ENCODE measurements at regions not wholly inside any gene's neighbourhood (a gene's known extent, or its start where the extent isn't known, plus 50 kb on each side); places are given as distances from the start of the nearest gene placed in this dataset.

GRCh38 chr12:91922674-91923073 lies 223.0 kb downstream of the BTG1 start:
- no peak for DNase-seq (ENCODE audit: low read depth in 2 of 2)

GRCh38 chr12:91922139-91922538 lies 223.5 kb downstream of the BTG1 start:
- no peak for DNase-seq (ENCODE audit: low read depth in 2 of 2)

GRCh38 chr12:91921555-91921954 lies 224.1 kb downstream of the BTG1 start:
- DNase-seq (ENCODE audit: low read depth in 2 of 2): no peak

DNA sequence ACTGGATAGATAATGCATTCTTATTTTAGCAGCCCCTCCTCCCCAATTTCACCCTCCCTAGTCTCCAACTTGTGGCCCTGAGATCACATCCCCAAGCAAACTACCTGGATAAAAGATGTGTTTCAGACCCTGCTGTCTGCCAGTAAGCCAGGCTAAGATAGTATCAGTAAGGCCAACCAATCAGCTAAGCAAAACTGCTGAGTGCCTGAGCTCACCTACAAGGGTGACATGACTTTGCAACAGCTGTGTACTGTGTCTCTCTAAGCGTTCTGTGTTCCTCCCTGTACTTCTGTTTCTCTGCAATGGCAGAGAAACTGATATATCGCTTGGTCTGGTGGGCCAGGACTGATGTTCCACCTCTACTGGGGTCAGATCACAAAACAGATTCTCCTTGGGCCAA lies 224.9 kb downstream of the BTG1 start:
- DNase-seq (ENCODE audit: low read depth in 2 of 2): no peak

- DNase-seq (ENCODE audit: low read depth in 2 of 2): no peak
Measured at GRCh38 chr12:91920276-91920675, 225.4 kb downstream of the BTG1 start.

DNA sequence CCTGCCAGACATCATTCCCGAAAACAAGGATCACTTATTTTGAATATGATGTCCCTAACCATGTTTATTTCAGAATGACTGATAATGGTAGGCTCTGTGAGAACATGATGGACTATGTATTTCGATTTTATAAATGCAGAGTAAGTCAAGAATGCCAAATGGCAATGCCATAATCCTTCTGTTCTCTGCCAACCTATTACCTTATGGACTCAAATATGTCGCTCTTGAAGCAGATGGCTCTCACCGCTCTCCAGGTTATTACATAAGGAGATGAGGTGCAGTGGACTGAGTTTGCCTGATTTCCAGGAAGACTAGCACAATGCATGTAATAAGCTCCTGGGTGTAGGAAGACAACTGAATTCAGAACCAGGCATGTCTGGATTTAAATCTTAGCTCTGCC lies 227.2 kb downstream of the BTG1 start:
- DNase-seq (ENCODE audit: low read depth in 2 of 2): no peak

DNA sequence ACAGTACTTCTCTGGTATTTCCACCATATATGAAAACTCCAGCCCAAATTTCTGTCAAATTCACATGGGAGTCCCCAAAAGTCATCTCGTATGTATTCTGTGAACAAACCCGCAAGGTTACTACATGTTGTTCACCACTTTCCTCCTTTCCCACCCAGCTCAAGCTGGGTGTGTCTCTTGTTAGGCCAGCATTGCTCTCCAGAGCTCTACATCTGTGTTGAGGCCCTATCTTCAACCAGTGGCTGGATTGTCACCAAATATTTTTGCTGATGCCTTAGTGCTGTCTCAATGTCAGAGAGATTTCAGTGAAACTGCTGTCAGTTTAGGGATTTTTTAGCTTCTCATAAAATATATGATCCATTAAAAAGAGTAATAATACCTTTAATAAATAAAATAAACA lies 230.9 kb downstream of the BTG1 start:
- no peak for DNase-seq (ENCODE audit: low read depth in 2 of 2)

DNA sequence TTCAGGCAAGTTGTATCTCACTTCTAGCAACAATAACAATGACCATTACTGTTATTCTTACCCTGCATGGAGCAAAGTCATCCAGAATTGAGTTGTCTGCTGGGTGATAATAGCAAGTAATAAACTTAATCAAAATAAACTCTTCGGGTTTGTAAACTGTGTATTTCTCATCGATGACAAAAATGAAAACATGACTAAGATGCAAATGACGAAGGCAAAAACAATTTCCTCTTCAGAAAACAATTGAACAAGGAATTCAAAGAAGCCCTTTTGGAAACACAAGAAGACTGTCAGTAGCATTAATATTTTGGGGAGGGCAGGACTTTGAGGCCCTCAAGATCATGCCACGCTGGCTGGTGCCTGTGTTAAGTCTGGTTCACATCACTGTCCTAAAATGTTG lies 232.0 kb downstream of the BTG1 start:
- DNase-seq (ENCODE audit: low read depth in 2 of 2): peak in 1 of 2 donors; percentile 62

- no peak for DNase-seq (ENCODE audit: low read depth in 2 of 2)
Measured at GRCh38 chr12:91913124-91913523, 232.5 kb downstream of the BTG1 start.

DNA sequence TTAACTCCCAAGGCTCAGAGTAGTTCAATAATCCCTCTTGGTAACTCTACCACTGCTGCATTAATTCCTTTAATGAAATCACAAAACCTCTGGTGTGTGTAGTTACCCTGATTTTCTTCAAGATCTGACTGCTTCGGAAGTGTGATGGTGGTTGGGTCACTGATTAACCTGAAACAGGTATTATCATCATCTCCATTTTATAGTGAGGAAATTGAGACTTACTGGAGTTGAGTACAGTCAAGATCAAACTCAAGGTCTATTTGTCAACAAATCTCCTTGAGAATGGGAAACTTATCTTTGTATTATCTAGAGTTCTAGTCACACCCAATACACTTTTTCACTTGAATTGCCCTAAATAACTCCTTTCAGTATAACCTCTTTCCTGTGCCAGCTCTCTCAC lies 233.5 kb downstream of the BTG1 start:
- no peak for DNase-seq (ENCODE audit: low read depth in 2 of 2)

DNA sequence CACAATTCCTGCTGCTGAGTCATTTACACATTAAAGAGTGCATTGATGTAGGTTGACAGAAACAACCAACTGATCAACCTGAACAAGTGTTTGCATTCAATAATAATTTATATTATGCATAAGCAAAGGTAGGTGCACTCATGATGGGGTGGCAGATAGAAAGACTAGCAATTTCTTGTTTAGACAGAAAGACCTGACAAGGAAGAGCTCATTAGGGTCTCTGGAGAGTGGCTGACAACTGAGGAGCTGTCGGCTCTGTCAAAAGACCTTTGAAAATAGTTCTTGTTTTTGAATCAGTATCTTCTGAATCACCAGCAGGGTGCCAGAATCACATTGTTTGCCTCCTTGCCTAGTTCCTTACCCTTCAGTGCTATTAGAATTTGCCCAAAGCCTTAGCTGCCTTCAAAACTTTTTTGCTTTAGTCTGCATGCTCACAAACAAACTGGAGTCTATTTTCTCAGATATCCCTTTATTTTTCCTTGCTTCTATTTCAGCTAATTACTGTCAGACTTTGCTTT lies 234.7 kb downstream of the BTG1 start:
- DNase-seq (ENCODE audit: low read depth in 2 of 2): no peak

- DNase-seq (ENCODE audit: low read depth in 2 of 2): no peak
Measured at GRCh38 chr12:91902860-91903683, 242.6 kb downstream of the BTG1 start.

GRCh38 chr12:91901381-91902074 lies 244.1 kb downstream of the BTG1 start:
- no peak for DNase-seq (ENCODE audit: low read depth in 2 of 2)

GRCh38 chr12:91900971-91901370 lies 244.7 kb downstream of the BTG1 start:
- DNase-seq (ENCODE audit: low read depth in 2 of 2): no peak

- DNase-seq (ENCODE audit: low read depth in 2 of 2): no peak
Measured at GRCh38 chr12:91899056-91899455, 246.6 kb downstream of the BTG1 start.

DNA sequence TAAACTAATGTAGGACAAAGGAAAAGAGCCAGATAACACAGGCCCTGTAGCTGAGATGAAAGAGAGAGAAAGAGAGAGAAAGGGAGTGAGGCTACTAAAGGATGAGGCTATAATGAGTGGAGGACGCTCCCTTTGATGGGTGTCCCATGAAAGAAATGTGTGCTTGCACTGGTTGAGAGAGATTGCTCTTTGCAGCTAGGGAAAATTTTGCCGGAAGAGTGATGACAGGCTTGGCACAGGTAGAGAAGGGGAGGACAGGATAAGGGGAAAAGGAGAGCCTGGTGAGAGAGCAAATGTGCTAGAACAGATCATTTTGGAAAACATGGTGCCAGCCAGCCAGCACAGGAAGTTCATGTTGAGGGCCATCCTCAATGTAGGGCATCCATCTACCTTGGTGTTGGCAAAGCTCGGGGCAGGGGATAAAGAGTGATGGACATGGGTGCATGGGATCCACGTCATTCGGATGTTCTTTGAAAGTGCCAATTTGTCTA lies 248.6 kb downstream of the BTG1 start:
- no peak for DNase-seq (ENCODE audit: low read depth in 2 of 2)

- peak in 1 of 2 donors; percentile 17 for DNase-seq (ENCODE audit: low read depth in 2 of 2)
Measured at GRCh38 chr12:91896286-91897024, 249.2 kb downstream of the BTG1 start.

DNA sequence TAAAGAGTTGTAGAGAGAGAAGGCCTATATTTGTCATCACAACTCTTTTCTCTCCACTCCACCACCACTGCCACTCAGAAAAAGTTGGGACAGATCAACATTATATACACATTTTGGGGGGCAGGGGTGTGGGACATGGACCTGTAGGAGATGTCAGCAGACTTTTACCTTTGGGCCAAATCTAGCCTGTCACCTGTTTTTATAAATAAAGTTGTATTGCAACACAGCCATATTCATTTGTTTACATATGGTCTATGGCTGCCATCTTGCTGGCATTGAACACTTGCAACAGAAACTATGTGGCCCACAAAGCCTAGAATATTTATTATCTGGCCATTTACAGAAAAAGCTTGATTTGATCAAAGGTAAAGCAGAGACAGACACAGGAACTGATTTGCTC lies 250.7 kb downstream of the BTG1 start:
- no peak for DNase-seq (ENCODE audit: low read depth in 2 of 2)

- no peak for DNase-seq (ENCODE audit: low read depth in 2 of 2)
Measured at GRCh38 chr12:91893476-91893875, 252.2 kb downstream of the BTG1 start.

DNA sequence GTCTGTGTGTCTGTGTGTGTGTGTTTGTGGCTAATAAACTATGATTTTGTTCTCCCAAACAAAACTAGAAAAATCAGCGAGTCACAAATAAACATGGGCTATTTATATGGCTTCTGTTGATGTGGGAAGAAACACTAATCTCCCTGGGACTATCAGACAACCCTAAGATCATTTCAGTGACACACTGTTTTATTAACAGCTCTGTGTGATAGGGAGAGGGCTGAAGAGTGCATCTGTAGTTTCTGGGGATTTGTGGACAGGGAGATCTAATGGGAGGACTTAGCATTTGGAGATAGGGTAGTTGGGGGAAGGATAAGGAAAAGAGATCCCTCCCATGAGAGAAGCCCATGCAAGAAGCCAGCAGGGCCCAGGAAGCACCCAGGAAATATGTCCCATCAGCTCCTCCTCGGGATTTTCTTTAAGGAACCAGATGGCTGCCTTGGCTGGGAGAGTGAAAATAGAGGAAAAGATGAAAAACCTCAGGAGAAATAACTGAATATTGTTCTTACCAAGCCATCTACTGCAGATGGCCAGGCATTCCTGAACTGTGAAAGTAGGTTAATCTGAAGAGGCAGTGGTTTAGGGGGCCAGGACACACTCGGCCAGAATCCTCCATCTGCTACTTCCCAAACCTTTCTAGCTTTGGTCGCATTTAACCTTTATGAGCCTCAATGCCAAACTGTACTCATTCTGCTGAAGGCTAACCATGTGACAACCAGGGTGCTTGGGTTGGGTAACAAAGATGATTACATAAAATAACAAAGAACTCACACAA lies 253.4 kb downstream of the BTG1 start:
- no peak for DNase-seq (ENCODE audit: low read depth in 2 of 2)

GRCh38 chr12:91890742-91891141 lies 254.9 kb downstream of the BTG1 start:
- DNase-seq (ENCODE audit: low read depth in 2 of 2): peak in 1 of 2 donors; percentile 67

All from lung microvascular endothelial cell (primary cell).